ENCODE measurements at regions not wholly inside any gene's neighbourhood (a gene's known extent, or its start where the extent isn't known, plus 50 kb on each side); places are given as distances from the start of the nearest gene placed in this dataset.
"Not testable (repeated sequence)": the region's sequence is repeated elsewhere in the genome, so short reads cannot be mapped to it uniquely, and the experiment has no call there.

GRCh38 chr5:118325931-118326330 is 662.4 kb downstream of the DTWD2 start:
- Mint-ChIP-seq H3K27ac (no peak overlapping the region), H3K36me3 (ENCODE audit: low read depth) (peaks cover 21% of the 10 kb centered on the region), H3K27me3 (ENCODE audit: insufficient read depth, low read depth, poor library complexity) (no peaks in the 10 kb centered on the region), H3K9me3 (peaks cover 20% of the 10 kb centered on the region), H3K4me3 (no peak overlapping the region), H3K4me1 (peaks cover 2% of the 10 kb centered on the region; the same call in 1 of the 3 replicates)
- no peaks in the 10 kb centered on the region for H3K79me2 ChIP-seq (replicated peaks; ENCODE audit: insufficient read depth)
- no peaks in the 10 kb centered on the region for H3K4me1 ChIP-seq (ENCODE audit: insufficient read depth)
- no peak for DNase-seq (ENCODE audit: low spot score)
- no peak overlapping the region for H3K4me2 ChIP-seq
- no peaks in the 10 kb centered on the region for H3K27me3 ChIP-seq (ENCODE audit: insufficient read depth)
- H4K20me1 ChIP-seq (replicated peaks; ENCODE audit: insufficient read depth), result no peaks in the 10 kb centered on the region
- H3K4me3 ChIP-seq, result no peak overlapping the region
- H3K27ac ChIP-seq (ENCODE audit: low read depth), result no peak overlapping the region
- no peaks in the 10 kb centered on the region for H3F3A ChIP-seq (replicated peaks; ENCODE audit: low read depth)
- H3K36me3 ChIP-seq (ENCODE audit: insufficient read depth), result no peaks in the 10 kb centered on the region
- TF ChIP-seq ZNF462 (CRISPR knock-in tag; IDR thresholded peaks at IDR 0.05) (no peak), POLR2AphosphoS5 (IDR thresholded peaks at IDR 0.05; ENCODE audit: low read depth) (no peak), CREB1 (CRISPR knock-in tag; IDR thresholded peaks at IDR 0.05; ENCODE audit: low read depth) (no peak), JUNB (IDR thresholded peaks at IDR 0.05; ENCODE audit: unreplicated experiment) (no peak), NANOG (IDR thresholded peaks at IDR 0.05; ENCODE audit: borderline replicate concordance) (no peak), EZH2 (IDR thresholded peaks at IDR 0.05; ENCODE audit: low read depth, unreplicated experiment) (no peak), REST (IDR thresholded peaks at IDR 0.05; ENCODE audit: unreplicated experiment) (no peak), STAT1 (IDR thresholded peaks at IDR 0.05; ENCODE audit: unreplicated experiment) (no peak), ZNF331 (CRISPR knock-in tag; IDR thresholded peaks at IDR 0.05; ENCODE audit: low read depth) (no peak)
- TF ChIP-seq, protein P1, sequence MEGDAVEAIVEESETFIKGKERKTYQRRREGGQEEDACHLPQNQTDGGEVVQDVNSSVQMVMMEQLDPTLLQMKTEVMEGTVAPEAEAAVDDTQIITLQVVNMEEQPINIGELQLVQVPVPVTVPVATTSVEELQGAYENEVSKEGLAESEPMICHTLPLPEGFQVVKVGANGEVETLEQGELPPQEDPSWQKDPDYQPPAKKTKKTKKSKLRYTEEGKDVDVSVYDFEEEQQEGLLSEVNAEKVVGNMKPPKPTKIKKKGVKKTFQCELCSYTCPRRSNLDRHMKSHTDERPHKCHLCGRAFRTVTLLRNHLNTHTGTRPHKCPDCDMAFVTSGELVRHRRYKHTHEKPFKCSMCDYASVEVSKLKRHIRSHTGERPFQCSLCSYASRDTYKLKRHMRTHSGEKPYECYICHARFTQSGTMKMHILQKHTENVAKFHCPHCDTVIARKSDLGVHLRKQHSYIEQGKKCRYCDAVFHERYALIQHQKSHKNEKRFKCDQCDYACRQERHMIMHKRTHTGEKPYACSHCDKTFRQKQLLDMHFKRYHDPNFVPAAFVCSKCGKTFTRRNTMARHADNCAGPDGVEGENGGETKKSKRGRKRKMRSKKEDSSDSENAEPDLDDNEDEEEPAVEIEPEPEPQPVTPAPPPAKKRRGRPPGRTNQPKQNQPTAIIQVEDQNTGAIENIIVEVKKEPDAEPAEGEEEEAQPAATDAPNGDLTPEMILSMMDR (conservative IDR thresholded peaks at IDR 0.05; ENCODE audit: low read depth in 2 of 2), result no peak
- no peak for ATAC-seq
- H3K9me2 ChIP-seq (ENCODE audit: insufficient read depth), result 0 out of 2 replicates have a peak, but pooled peaks cover 7% of the 10 kb centered on the region
- H2AFZ ChIP-seq, result no peak overlapping the region

- H3F3A ChIP-seq (replicated peaks; ENCODE audit: low read depth); H2AFZ ChIP-seq; H3K4me1 Mint-ChIP-seq; H3K27me3 ChIP-seq (ENCODE audit: insufficient read depth); H3K9me2 ChIP-seq (ENCODE audit: insufficient read depth); H3K27me3 Mint-ChIP-seq (ENCODE audit: insufficient read depth, low read depth, poor library complexity); H4K20me1 ChIP-seq (replicated peaks; ENCODE audit: insufficient read depth); H3K79me2 ChIP-seq (replicated peaks; ENCODE audit: insufficient read depth); ATAC-seq; H3K4me1 ChIP-seq (ENCODE audit: insufficient read depth); H3K4me3 Mint-ChIP-seq; DNase-seq (ENCODE audit: low spot score); H3K4me2 ChIP-seq; H3K36me3 ChIP-seq (ENCODE audit: insufficient read depth); H3K27ac Mint-ChIP-seq; H3K4me3 ChIP-seq; H3K27ac ChIP-seq (ENCODE audit: low read depth): not testable (repeated sequence)
- peaks cover 21% of the 10 kb centered on the region for H3K36me3 Mint-ChIP-seq (ENCODE audit: low read depth)
- peaks cover 20% of the 10 kb centered on the region for H3K9me3 Mint-ChIP-seq
Measured at GRCh38 chr5:118323723-118324122, 664.6 kb downstream of the DTWD2 start.

Data from GM23338 (cell line).